ENCODE measurements at regions not wholly inside any gene's neighbourhood (a gene's known extent, or its start where the extent isn't known, plus 50 kb on each side); places are given as distances from the start of the nearest gene placed in this dataset.

DNA sequence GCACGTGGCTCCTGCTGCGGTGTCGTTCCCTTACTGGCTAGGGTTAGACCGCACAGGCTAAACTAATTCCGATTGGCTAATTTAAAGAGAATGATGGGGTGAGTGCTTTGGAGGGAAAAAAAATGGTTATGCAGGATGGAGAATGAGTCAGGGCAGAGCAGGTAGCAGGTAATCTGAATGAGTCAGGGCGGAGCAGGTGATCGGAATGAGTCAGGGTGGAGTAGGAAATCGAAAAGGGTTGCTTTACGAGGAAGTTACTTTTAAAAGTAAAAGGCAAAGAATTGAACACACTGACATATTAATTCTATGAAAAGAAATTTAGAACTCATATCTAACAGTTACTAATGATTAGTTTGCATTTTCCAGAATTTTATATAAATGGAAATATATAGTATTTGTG is 335.5 kb downstream of the FOXO1 start:
- H3K4me3 ChIP-seq (ENCODE audit: control insufficient read depth in 2 of 3, extremely low read depth in 1 of 3, insufficient read depth in 2 of 3, low read depth in 1 of 3, low read length in 3 of 3): no peak overlapping the region
- no peaks in the 10 kb centered on the region for H3K9me3 ChIP-seq (ENCODE audit: control insufficient read depth, low read depth, low read length)
- H4K20me1 ChIP-seq (ENCODE audit: control insufficient read depth, extremely low read depth, insufficient read depth, low read length): no peaks in the 10 kb centered on the region
- H3K27me3 ChIP-seq (ENCODE audit: control insufficient read depth, extremely low read depth, insufficient read depth, low read length): no peaks in the 10 kb centered on the region
- no peak for DNase-seq (ENCODE audit: low read depth, low spot score)
- no peaks in the 10 kb centered on the region for H3K9me1 ChIP-seq (ENCODE audit: control insufficient read depth, extremely low read depth, insufficient read depth, low read length)
- no peak for FAIRE-seq
- dilution Hi-C loops (cut with MboI; ENCODE audit: extremely low pct_ligation_motif_present, low sequenced_read_pairs): no loop called here
- no peak overlapping the region for H2AFZ ChIP-seq (ENCODE audit: control insufficient read depth, low read length)
- no peak overlapping the region for H3K9ac ChIP-seq (ENCODE audit: control insufficient read depth, extremely low read depth, insufficient read depth, low read length)
- no peaks in the 10 kb centered on the region for H3K36me3 ChIP-seq (ENCODE audit: control insufficient read depth in 2 of 2, extremely low read depth in 1 of 2, insufficient read depth in 2 of 2, low read length in 2 of 2)
- TF ChIP-seq, protein P1, sequence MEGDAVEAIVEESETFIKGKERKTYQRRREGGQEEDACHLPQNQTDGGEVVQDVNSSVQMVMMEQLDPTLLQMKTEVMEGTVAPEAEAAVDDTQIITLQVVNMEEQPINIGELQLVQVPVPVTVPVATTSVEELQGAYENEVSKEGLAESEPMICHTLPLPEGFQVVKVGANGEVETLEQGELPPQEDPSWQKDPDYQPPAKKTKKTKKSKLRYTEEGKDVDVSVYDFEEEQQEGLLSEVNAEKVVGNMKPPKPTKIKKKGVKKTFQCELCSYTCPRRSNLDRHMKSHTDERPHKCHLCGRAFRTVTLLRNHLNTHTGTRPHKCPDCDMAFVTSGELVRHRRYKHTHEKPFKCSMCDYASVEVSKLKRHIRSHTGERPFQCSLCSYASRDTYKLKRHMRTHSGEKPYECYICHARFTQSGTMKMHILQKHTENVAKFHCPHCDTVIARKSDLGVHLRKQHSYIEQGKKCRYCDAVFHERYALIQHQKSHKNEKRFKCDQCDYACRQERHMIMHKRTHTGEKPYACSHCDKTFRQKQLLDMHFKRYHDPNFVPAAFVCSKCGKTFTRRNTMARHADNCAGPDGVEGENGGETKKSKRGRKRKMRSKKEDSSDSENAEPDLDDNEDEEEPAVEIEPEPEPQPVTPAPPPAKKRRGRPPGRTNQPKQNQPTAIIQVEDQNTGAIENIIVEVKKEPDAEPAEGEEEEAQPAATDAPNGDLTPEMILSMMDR (optimal IDR thresholded peaks at IDR 0.05 in 1 of 3, IDR thresholded peaks at IDR 0.05 in 1 of 3, conservative IDR thresholded peaks at IDR 0.05 in 1 of 3; ENCODE audit: extremely low read depth in 1 of 3, insufficient read depth in 2 of 3, low read length in 3 of 3): no peak
- no peak for TF ChIP-seq EZH2 (IDR thresholded peaks at IDR 0.05; ENCODE audit: low read length)
- no peak overlapping the region for H3K4me2 ChIP-seq (ENCODE audit: control insufficient read depth, extremely low read depth, insufficient read depth, low read depth, low read length)
- H3K4me1 ChIP-seq (ENCODE audit: control insufficient read depth, extremely low read depth, insufficient read depth, low read length): peaks cover 16% of the 10 kb centered on the region
- no peak overlapping the region for H3K27ac ChIP-seq (ENCODE audit: control insufficient read depth, insufficient read depth, low read length)
- H3K79me2 ChIP-seq (ENCODE audit: control insufficient read depth, insufficient read depth, low read length): no peaks in the 10 kb centered on the region

DNA sequence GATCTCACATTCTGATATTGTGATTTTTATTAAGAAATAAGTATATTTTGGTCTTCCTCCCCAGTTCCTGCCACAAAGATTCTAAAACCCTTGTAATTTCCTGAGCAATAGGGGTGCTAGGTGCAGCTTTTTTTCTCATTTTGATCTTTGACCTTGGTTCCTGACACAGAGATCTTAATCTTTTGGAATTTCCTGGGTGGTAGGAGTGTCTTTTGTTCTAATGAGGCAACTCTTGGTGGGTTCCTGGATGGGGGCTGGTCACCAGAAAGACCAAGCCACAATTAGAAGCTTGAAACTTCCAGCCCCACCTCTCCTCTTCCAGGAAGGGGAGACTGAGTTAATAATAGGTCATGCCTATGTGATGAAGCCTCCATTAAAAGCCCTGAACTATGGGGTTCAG is 334.6 kb downstream of the FOXO1 start:
- TF ChIP-seq, protein P1 (optimal IDR thresholded peaks at IDR 0.05 in 1 of 3, IDR thresholded peaks at IDR 0.05 in 1 of 3, conservative IDR thresholded peaks at IDR 0.05 in 1 of 3; ENCODE audit: extremely low read depth in 1 of 3, insufficient read depth in 2 of 3, low read length in 3 of 3): no peak
- TF ChIP-seq EZH2 (IDR thresholded peaks at IDR 0.05; ENCODE audit: low read length): no peak
- dilution Hi-C loops (cut with MboI; ENCODE audit: extremely low pct_ligation_motif_present, low sequenced_read_pairs): no loop called here
- no peak overlapping the region for H3K4me3 ChIP-seq (ENCODE audit: control insufficient read depth in 2 of 3, extremely low read depth in 1 of 3, insufficient read depth in 2 of 3, low read depth in 1 of 3, low read length in 3 of 3)
- H3K4me1 ChIP-seq (ENCODE audit: control insufficient read depth, extremely low read depth, insufficient read depth, low read length): peaks cover 16% of the 10 kb centered on the region
- H2AFZ ChIP-seq (ENCODE audit: control insufficient read depth, low read length): no peak overlapping the region
- FAIRE-seq (no peak), DNase-seq (ENCODE audit: low read depth, low spot score) (no peak)
- peak overlapping the region; percentile 13 for H3K27ac ChIP-seq (ENCODE audit: control insufficient read depth, insufficient read depth, low read length)
- H3K27me3 ChIP-seq (ENCODE audit: control insufficient read depth, extremely low read depth, insufficient read depth, low read length): no peaks in the 10 kb centered on the region
- H3K9me1 ChIP-seq (ENCODE audit: control insufficient read depth, extremely low read depth, insufficient read depth, low read length): no peaks in the 10 kb centered on the region
- no peak overlapping the region for H3K9ac ChIP-seq (ENCODE audit: control insufficient read depth, extremely low read depth, insufficient read depth, low read length)
- H3K9me3 ChIP-seq (ENCODE audit: control insufficient read depth, low read depth, low read length): no peaks in the 10 kb centered on the region
- H3K36me3 ChIP-seq (ENCODE audit: control insufficient read depth in 2 of 2, extremely low read depth in 1 of 2, insufficient read depth in 2 of 2, low read length in 2 of 2): no peaks in the 10 kb centered on the region
- H3K79me2 ChIP-seq (ENCODE audit: control insufficient read depth, insufficient read depth, low read length): no peaks in the 10 kb centered on the region
- H4K20me1 ChIP-seq (ENCODE audit: control insufficient read depth, extremely low read depth, insufficient read depth, low read length): no peaks in the 10 kb centered on the region
- no peak overlapping the region for H3K4me2 ChIP-seq (ENCODE audit: control insufficient read depth, extremely low read depth, insufficient read depth, low read depth, low read length)

Data from keratinocyte (primary cell).